ENCODE measurements at regions not wholly inside any gene's neighbourhood (a gene's known extent, or its start where the extent isn't known, plus 50 kb on each side); places are given as distances from the start of the nearest gene placed in this dataset.

GRCh38 chr16:6274351-6274750, 1058.3 kb upstream of the RBFOX1 start:
- TF ChIP-seq EZH2 (IDR thresholded peaks at IDR 0.05; ENCODE audit: insufficient read depth, poor library complexity, severe bottlenecking) (no peak), EZH2phosphoT487 (IDR thresholded peaks at IDR 0.05; ENCODE audit: insufficient read depth, low read depth) (no peak)

All from GM23248 (cell line).